Renal cortex interstitium (tissue), 11 donors: ENCODE measurements at regions not wholly inside any gene's neighbourhood (a gene's known extent, or its start where the extent isn't known, plus 50 kb on each side); places are given as distances from the start of the nearest gene placed in this dataset.

Experiments used
- DNase-seq, 11 donors: peaks; one replicate each; pipeline ENCODE4 v3.0.0-alpha.2; 2013; ENCODE audit warnings: low read depth in 9 of 11, low spot score in 4 of 11; ENCODE audit errors: extremely low read depth in 1 of 11

DNA sequence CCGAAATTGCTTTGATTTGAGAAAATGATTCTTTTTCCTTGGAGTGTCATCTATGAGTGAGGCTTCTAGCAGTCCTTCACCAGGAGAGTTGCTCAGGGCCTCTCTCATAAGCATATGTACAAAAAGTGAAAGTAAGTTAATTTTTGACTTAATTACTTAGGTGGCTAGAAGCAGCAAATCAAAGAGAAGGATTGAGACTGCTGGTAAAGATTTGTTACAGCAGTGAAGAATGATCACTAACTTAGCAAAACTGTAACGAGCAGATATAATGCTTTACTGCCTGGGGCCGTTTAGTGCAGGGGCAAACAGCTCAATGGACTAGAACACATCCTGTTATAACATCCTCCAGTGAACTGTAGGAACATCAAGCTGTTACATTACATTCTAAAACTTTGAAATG lies 167.8 kb upstream of the RIPOR2 start:
- peak in 3 of 11 donors; percentile 25 to 37 (median 31) for DNase-seq

GRCh38 chr6:25105070-25105925 lies 169.5 kb upstream of the RIPOR2 start:
- no peak for DNase-seq

DNA sequence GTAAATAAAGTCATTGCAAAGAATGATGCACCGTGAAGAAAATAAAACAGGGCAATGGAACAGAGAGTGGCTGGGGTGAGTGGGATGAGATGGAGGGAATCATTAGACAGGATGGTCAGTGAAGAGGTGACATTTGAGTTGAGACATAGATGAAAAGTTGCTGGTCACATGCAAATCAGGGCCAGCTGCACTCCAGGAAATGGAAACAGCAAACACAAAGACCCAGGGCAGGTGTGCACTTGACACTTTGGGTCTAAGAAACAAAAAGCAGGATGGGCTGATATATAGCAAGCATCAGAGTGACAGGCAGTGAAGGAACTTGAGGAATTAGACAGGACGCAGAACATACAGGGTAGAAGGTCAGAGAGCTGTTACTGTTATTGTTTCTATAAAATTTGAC lies 171.5 kb upstream of the RIPOR2 start:
- DNase-seq, result no peak

GRCh38 chr6:25111782-25112181 lies 167.4 kb upstream of the CARMIL1 start:
- DNase-seq, result no peak

DNA sequence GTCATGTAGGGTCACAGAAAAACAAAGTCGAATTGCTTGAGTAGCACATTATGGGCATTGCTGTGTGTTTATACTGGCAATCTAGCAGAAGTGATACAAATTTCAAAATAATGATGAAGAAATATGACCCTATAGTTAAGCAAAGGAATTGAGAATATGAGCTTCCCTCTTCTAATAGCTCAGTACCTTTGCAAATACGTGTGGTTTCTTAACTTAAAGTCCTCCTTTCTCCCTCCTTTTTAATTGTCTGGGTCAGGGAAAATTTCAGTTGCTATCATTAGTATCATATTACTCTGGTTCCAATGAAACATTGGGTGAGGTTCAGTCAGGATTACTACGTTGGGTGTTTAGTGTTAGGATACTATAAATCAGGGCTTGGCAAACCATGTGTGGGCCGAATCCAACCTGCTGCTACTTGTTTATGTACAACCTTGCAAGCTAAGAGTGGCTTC lies 166.8 kb upstream of the CARMIL1 start:
- peak in 1 of 11 donors; percentile 33 for DNase-seq

DNA sequence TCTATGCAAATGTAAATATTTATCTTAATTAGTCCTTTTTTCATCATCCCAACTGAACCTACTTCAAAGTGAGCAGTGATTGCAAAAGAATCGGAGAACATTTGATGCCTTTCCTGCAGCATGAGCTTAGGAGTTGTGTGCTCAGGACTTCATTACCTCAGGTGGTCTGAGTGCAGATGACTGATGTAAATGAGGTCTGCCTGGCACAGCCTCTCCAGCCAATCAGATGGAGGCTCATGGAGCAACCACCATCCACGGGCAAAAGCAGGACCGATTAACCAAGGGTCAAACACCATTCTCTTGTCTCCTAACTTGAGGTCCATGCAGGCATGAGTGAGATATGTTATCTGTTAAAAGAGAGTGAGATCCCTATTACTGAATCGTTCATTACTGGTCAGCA lies 165.7 kb upstream of the CARMIL1 start:
- no peak for DNase-seq

GRCh38 chr6:25118038-25118437 lies 161.1 kb upstream of the CARMIL1 start:
- no peak for DNase-seq

- no peak for DNase-seq
Observed at GRCh38 chr6:25121186-25121585, 158.0 kb upstream of the CARMIL1 start.

DNA sequence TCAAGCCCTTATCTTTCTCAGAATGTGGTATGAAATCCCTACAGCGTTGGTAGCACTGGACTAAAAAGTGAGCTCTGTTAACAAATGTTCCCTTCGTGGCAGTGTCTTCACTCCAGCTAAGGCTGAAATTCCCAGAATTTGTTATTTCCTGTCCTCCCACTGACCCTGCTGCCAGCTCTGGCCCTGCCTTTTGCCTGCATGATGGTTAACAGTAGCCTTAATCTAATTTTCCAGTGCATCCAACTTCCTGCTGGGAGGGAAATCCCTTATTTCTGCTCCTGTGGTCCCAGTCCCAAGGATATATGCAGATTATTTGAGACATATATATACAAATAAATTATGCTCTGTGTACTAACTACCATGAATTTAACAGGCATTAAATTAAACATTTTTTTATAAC lies 157.2 kb upstream of the CARMIL1 start:
- peak in 1 of 11 donors; percentile 27 for DNase-seq

- DNase-seq, result no peak
Observed at GRCh38 chr6:25122622-25123237, 156.4 kb upstream of the CARMIL1 start.

- no peak for DNase-seq
Observed at GRCh38 chr6:25124216-25124715, 154.9 kb upstream of the CARMIL1 start.

DNA sequence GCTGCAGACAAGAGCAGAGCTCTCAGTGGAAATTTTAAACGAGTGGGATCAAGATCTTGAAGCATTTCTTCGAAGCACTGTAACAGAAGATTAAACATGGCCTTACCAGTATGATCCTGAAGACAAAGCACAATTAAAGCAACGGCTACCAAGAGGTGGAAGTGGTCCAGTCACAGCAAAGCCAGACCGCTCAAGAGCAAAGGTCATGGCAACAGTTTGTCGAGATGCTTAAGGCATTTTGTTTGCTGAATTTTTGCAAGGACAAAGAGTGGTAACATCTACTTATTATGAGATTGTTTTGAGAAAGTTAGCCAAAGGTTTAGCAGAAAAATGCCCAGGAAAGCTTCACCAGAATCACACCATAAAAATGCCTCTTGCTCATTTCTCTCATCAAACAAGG lies 153.4 kb upstream of the CARMIL1 start:
- DNase-seq, result no peak

DNA sequence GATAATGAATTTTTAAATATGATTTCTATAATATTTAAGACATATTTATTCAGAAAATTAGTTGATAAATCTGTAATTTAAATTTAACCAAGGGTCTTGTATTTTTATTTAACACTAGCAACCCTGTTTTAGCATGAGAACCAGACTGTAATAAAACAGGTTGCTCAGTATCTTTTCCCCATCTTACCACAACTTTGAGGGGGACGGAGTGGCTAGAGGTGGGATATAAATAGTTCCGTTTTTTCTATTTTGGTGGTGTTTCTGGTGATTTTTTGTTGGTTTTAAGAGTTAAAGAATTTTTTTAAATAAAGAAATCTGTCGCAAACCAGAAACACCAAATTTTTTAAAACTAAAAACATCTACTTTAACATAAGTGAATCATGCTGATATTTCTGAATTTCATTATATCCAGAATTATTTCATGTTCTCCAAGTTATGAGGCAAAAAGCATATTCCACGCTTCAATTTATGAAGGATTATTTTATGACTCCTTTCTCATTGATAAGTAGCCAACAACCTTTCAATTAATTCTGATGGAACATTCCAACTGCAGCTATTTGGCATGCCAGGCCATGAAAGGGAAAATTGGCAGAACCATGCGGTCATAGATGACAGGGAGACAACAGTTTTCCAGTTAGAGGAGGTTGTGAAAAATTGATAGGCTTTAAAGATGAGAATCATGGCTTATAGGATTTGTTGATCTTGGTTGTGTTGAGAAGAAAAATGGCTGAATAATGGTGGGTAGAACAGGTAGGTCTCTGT lies 151.9 kb upstream of the CARMIL1 start:
- no peak for DNase-seq

DNA sequence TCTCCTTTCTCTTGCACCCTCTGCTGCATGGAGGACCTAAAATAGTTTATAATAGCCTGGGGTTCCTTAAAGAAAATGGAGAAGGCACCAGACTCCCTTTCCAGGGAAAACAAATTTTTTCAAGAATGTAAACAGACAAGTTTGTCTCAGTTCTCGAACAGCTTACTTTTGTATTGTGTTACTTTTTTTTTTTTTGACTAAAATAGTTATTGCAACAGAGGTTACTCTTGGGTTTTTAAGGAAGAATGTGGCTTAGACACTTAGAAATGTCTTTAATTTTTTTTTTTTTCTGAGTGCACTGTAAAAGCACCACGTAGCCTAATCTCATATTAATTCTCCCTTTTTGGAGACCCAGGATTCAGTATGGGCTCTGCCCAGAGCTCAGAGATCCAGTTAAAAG lies 148.7 kb upstream of the CARMIL1 start:
- no peak for DNase-seq

GRCh38 chr6:25132934-25133333 lies 146.2 kb upstream of the CARMIL1 start:
- DNase-seq, result no peak

DNA sequence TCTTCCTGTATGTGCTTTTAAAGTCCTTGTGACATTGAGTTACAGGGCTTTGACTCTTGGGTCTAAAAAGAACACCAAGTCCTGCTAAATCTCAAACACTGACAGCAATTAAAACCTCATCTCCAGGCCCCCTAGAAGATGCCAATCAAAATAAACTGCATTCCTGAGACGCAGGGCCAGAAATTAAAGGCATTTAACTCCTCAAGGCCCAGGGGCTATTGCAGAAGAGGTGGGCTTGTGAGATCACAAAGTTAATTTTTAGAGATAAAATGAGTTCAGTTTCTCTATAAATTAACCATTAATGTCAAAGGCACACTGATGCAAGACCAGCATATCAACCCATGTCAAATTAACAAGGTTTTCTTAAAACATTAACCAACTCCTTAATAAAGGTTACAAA lies 145.6 kb upstream of the CARMIL1 start:
- DNase-seq, result peak in 1 of 11 donors; percentile 27

DNA sequence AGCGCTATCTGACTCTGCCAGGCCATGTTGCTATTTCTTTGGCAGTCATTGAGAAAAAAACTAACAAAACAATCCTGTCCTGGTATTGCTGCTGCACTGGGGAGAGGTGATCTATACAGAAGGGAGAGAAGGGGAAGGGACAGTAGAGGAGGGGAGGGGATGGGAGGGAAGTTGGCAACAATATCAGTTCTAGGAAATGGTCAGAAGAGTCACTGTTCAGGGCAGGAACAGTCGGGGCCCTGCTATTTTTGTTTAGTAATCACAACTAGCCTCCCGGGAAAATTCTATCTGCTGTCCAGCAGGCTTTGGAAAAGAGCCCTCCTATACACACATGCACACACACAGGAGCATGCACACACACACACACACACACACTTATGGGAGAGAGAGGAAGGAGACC lies 142.3 kb upstream of the CARMIL1 start:
- no peak for DNase-seq

DNA sequence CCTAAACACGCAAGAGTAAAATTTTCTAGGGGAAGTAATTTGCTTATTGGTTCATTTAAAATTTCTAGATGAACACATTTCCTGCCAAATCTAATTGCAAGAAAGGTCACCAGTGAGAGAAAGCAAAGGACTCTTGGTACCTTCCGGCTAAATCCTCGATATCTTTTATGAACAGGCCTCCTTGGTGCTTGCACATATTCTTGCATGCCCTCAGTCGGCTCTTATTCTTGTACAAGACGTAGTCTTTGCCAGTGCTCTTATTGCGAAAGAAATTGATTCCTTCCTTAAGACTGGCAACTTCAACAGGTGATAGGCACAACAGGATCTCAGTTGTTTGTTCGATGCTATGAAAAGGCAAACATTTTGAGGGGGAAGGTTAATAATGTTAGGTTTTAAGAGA lies 141.7 kb upstream of the CARMIL1 start:
- no peak for DNase-seq

GRCh38 chr6:25137916-25138232 lies 141.3 kb upstream of the CARMIL1 start:
- DNase-seq, result no peak
